ENCODE measurements at regions not wholly inside any gene's neighbourhood (a gene's known extent, or its start where the extent isn't known, plus 50 kb on each side); places are given as distances from the start of the nearest gene placed in this dataset.

- no peak for TF ChIP-seq CTCF (IDR thresholded peaks at IDR 0.05; ENCODE audit: low read length)
- no peak for TF ChIP-seq EZH2phosphoT487 (IDR thresholded peaks at IDR 0.05; ENCODE audit: low read length)
Measured at GRCh38 chr2:167345559-167345958, 457.3 kb downstream of the XIRP2 start.

Measured in MM.1S (cell line).